Right lobe of liver (tissue), 6 donors: ENCODE measurements at regions not wholly inside any gene's neighbourhood (a gene's known extent, or its start where the extent isn't known, plus 50 kb on each side); places are given as distances from the start of the nearest gene placed in this dataset.
A peak's percentile ranks its signal among the peaks of the same experiment; 100 is the strongest.

Experiments used
- ATAC-seq, 4 donors: fragments of 200-7000 bp; cut with Tn5 transposase; one replicate each; pipeline ENCODE4 v1.9.1; 2020; ENCODE audit warnings: mild to moderate bottlenecking in 4 of 4, moderate library complexity in 4 of 4
- DNase-seq, 3 donors: peaks; one replicate each; pipeline ENCODE4 v3.0.0-alpha.2; 2020
- H3K27ac ChIP-seq, 3 donors: fragments of 200-600 bp; one replicate each; pipeline ENCODE4 v1.8.0; 2022
- H3K27me3 ChIP-seq, 2 donors: fragments of 200-600 bp; one replicate each; pipeline ENCODE4 v1.8.0; 2022
- H3K36me3 ChIP-seq, 4 donors: fragments of 200-600 bp; sonication (generic) in 1 of 4; one replicate each; pipeline versions ENCODE4 v1.5.1 to v1.8.0; 2017 to 2022; ENCODE audit warnings: control low read depth in 1 of 4
- H3K4me1 ChIP-seq, 4 donors: fragments of 200-600 bp; sonication (generic) in 1 of 4; one replicate each; pipeline versions ENCODE4 v1.5.1 to v1.8.0; 2017 to 2022; ENCODE audit warnings: control low read depth in 1 of 4
- H3K4me3 ChIP-seq, 3 donors: fragments of 200-600 bp; one replicate each; pipeline ENCODE4 v1.8.0; 2022
- H3K9me3 ChIP-seq, 4 donors: fragments of 200-600 bp; sonication (generic) in 1 of 4; one replicate each; pipeline versions ENCODE4 v1.5.1 to v1.8.0; 2017 to 2022; ENCODE audit warnings: control low read depth in 1 of 4
- CTCF ChIP-seq, 4 donors: fragments of 200-600 bp in 3 of 4; fragments of 450-650 bp in 1 of 4; IDR thresholded peaks; one replicate each; pipeline versions ENCODE4 v1.5.1 to v1.8.0; 2016 to 2022; ENCODE audit warnings: antibody characterized with exemption in 4 of 4, mild to moderate bottlenecking in 2 of 4
- POLR2A ChIP-seq: fragments of 450-650 bp; IDR thresholded peaks from one replicate; pipeline ENCODE4 v1.6.1; 2017; ENCODE audit warnings: antibody characterized with exemption, mild to moderate bottlenecking
- WGBS: methylation state at CpG from one replicate; pipeline ENCODE4 v1.1.6; 2018; ENCODE audit warnings: low coverage, low lambda C conversion rate; ENCODE audit not compliant: insufficient coverage; ENCODE audit errors: missing lambda C conversion rate; 5-methylcytosine and 5-hydroxymethylcytosine counted together
- intact Hi-C, 2 donors: fragments of 100-400 bp; cut with DNase I; formaldehyde crosslinking; loops; one replicate each; pipeline versions ENCODE4 v1.11.2 to v1.14.1; 2022
- donor health status: DM: no; HTN: yes; CAD: no.
- donor health status: DM: no; HTN: no; CAD: no.
- donor health status: DM: no; HTN: no; CAD: no.
- donor health status: DM: no; HTN: yes; CAD: no.
- donor health status: DM: no; HTN: yes; CAD: no.

DNA sequence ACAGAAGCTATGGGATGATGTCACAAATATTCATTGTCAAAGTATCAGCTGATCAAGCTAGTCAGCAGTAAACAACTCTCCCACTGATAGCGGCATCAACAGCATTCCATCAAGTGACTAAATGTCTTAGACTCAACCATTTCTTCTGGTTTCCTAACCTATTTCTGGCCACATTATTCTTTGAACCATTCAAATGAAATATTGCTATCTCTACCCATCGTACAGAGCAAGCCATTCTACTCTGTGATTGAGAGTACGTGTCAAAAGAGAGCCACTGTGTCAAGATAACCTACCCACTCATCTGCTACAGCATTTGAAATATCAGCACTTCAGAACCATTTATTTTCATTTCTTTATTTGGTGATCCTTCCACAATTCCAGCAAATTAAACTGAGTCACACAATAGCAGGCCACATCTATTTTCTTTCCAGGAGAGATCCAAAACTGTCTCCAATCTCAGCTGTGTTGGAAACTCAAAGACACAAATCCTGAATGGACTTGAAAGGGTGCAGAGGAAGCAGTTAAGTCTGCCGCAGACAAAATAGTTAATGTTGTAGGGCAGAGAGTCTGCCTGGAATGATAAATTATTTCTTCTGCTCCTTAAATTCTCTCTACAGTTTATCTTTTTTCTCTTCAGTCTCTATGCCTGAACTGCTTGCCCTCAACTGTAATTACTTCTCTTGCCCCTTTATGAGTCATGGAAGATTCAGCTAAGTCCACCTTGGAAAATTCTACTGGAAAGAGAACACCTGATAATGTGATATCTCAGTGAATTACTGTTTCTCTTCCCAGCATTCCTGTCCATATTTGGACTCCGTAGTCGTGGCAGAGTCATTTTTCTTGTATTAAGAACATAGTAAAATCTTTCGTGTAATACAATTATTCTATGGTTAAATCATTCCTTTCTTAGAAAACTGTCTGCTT lies 364.8 kb downstream of the PDGFC start:
- no peaks in the 10 kb centered on the region for H3K27me3 ChIP-seq
- ATAC-seq (no peak), DNase-seq (no peak)
- no peak overlapping the region for H3K27ac ChIP-seq
- no peaks in the 10 kb centered on the region for H3K36me3 ChIP-seq
- H3K4me3 ChIP-seq: no peak overlapping the region
- H3K4me1 ChIP-seq: no peaks in the 10 kb centered on the region
- 59% methylated on average over 7 of the region's 7 CpGs for WGBS
- intact Hi-C loops: no loop called here
- TF ChIP-seq CTCF (IDR thresholded peaks at IDR 0.05) (no peak), POLR2A (no peak)
- H3K9me3 ChIP-seq: no peaks in the 10 kb centered on the region

DNA sequence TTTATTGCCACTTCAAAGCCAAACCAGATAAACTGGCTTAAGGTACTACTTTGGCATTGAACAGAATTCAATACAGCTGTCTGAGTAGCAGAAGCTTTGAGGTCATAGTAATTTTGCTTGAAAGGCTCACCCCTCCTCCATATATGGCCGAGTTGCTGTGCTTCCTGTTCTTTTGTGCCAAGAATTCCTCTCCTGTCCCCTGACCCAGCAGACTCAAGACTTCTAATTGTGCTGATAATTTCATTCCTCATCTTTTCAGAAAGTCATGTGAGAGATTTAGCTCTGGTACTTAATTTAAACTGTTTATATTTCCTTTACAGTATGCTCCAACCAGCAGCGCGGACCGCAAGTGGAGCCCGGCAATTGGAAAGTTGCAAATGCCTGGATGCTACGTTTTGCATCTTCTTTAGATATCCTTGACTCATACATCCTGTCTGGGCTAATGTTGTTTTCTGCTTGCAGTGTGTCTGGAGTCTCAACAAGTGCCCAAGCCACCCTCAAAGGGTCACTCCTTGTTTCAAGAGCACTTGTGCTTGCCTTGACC lies 373.4 kb downstream of the PDGFC start:
- Histone ChIP-seq H3K9me3 (no peaks in the 10 kb centered on the region), H3K27ac (no peak overlapping the region), H3K36me3 (no peaks in the 10 kb centered on the region), H3K4me3 (no peak overlapping the region), H3K27me3 (no peaks in the 10 kb centered on the region), H3K4me1 (no peaks in the 10 kb centered on the region)
- ATAC-seq (peak; percentile 62 to 93 (median 76)), DNase-seq (no peak)
- intact Hi-C loops: no loop called here
- WGBS: 56% methylated on average over 6 of the region's 6 CpGs
- TF ChIP-seq POLR2A: no peak
- TF ChIP-seq CTCF (IDR thresholded peaks at IDR 0.05): no peak

DNA sequence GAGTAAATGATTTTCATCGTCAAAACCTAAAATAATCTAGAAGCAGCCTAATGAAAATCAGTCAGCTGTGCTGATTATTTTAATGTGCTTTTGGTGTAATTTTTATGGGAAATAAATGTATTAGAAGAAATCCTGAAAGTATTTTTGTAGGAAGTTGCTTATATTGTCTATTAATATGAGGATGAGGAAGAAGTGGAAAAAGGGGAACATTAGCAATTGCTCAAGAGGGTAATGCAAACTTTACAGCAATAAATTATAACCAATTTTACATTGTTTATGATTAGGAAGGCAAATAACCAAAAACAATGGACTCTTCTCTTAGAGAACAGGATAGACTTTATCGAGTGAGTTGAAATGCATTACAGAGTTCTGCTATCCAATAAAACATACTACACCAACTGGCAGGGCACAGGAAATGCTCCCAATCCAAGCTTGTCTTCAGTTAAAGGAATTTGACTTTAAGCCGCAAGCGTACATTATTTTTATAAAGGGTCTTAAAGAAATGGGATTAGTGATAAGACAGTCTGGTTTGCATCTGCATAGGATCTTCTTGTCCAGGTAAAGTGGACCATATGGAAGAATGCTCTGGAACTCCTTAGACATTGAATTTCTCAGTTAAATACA lies 374.8 kb downstream of the PDGFC start:
- ATAC-seq (no peak), DNase-seq (no peak)
- intact Hi-C loops: no loop called here
- no peaks in the 10 kb centered on the region for H3K9me3 ChIP-seq
- no peaks in the 10 kb centered on the region for H3K4me1 ChIP-seq
- H3K27me3 ChIP-seq: no peaks in the 10 kb centered on the region
- TF ChIP-seq POLR2A (no peak), CTCF (IDR thresholded peaks at IDR 0.05) (no peak)
- no peak overlapping the region for H3K27ac ChIP-seq
- no peaks in the 10 kb centered on the region for H3K36me3 ChIP-seq
- 79% methylated on average over 4 of the region's 4 CpGs for WGBS
- no peak overlapping the region for H3K4me3 ChIP-seq

- 68% methylated on average over 2 of the region's 2 CpGs for WGBS
- H3K4me1 ChIP-seq: no peaks in the 10 kb centered on the region
- no peaks in the 10 kb centered on the region for H3K9me3 ChIP-seq
- intact Hi-C loops: no loop called here
- H3K4me3 ChIP-seq: no peak overlapping the region
- H3K27me3 ChIP-seq: no peaks in the 10 kb centered on the region
- TF ChIP-seq POLR2A (no peak), CTCF (IDR thresholded peaks at IDR 0.05) (no peak)
- ATAC-seq (no peak), DNase-seq (no peak)
- H3K27ac ChIP-seq: no peak overlapping the region
- H3K36me3 ChIP-seq: no peaks in the 10 kb centered on the region
Observed at GRCh38 chr4:156596026-156596425, 375.6 kb downstream of the PDGFC start.
